Fibroblast of lung (primary cell): ENCODE measurements at regions not wholly inside any gene's neighbourhood (a gene's known extent, or its start where the extent isn't known, plus 50 kb on each side); places are given as distances from the start of the nearest gene placed in this dataset.
"Not testable (repeated sequence)": the region's sequence is repeated elsewhere in the genome, so short reads cannot be mapped to it uniquely, and the experiment has no call there.

Experiments
- DNase-seq, 2 donors: peaks; one replicate each; pipeline versions ENCODE4 v3.0.0 to v3.0.0-alpha.2; 2010; ENCODE audit warnings: low read depth in 2 of 2
- H2AFZ ChIP-seq: 2 replicates; pipeline ENCODE4 v1.5.1; 2012; ENCODE audit warnings: low read length, control low read depth, inconsistent platforms
- H3K27ac ChIP-seq: 2 replicates; pipeline ENCODE4 v1.5.1; 2011; ENCODE audit warnings: low read length, control low read depth; ENCODE audit not compliant: insufficient read depth
- H3K27me3 ChIP-seq: 2 replicates; pipeline ENCODE4 v1.5.1; 2011; ENCODE audit warnings: mild to moderate bottlenecking, low read length; ENCODE audit not compliant: control insufficient read depth, insufficient read depth
- H3K36me3 ChIP-seq: 2 replicates; pipeline ENCODE4 v1.5.1; 2011; ENCODE audit warnings: low read length; ENCODE audit not compliant: control insufficient read depth, insufficient read depth
- H3K4me1 ChIP-seq: 2 replicates; pipeline ENCODE4 v1.5.1; 2011; ENCODE audit warnings: low read length; ENCODE audit not compliant: control insufficient read depth, insufficient read depth; ENCODE audit errors: extremely low read depth
- H3K4me2 ChIP-seq: 2 replicates; pipeline ENCODE4 v1.5.1; 2011; ENCODE audit warnings: low read length, control low read depth; ENCODE audit not compliant: insufficient read depth; ENCODE audit errors: extremely low read depth
- H3K4me3 ChIP-seq, 4 experiments: fragments of 200-600 bp in 1 of 4; sonication (generic) in 1 of 4; replicated peaks in 1 of 4; 2 replicates each; pipeline ENCODE4 v1.5.1; 2011 to 2016; ENCODE audit warnings: low read length in 4 of 4, low read depth in 3 of 4, mild to moderate bottlenecking in 3 of 4, control low read depth in 2 of 4, inconsistent platforms in 1 of 4, mixed read lengths in 1 of 4; ENCODE audit not compliant: insufficient read depth in 1 of 4; ENCODE audit errors: control extremely low read depth in 1 of 4
- H3K79me2 ChIP-seq: 2 replicates; pipeline ENCODE4 v1.5.1; 2012; ENCODE audit warnings: mild to moderate bottlenecking, low read length, inconsistent platforms; ENCODE audit not compliant: control insufficient read depth, insufficient read depth
- H3K9ac ChIP-seq: 2 replicates; pipeline ENCODE4 v1.5.1; 2011; ENCODE audit warnings: mild to moderate bottlenecking, low read length, control low read depth; ENCODE audit not compliant: insufficient read depth
- H3K9me3 ChIP-seq: 2 replicates; pipeline ENCODE4 v1.5.1; 2012; ENCODE audit warnings: low read depth, low read length; ENCODE audit not compliant: control insufficient read depth, insufficient read depth
- H4K20me1 ChIP-seq: 2 replicates; pipeline ENCODE4 v1.5.1; 2011; ENCODE audit warnings: low read length; ENCODE audit not compliant: control insufficient read depth, insufficient read depth; ENCODE audit errors: extremely low read depth

- not testable (repeated sequence) for H3K4me3 ChIP-seq, DNase-seq, H3K9ac ChIP-seq, H3K27me3 ChIP-seq, H3K9me3 ChIP-seq, H3K4me1 ChIP-seq, H3K79me2 ChIP-seq, H2AFZ ChIP-seq, H3K27ac ChIP-seq, H3K4me2 ChIP-seq, H3K36me3 ChIP-seq, H4K20me1 ChIP-seq
Measured at GRCh38 chr20:26094498-26094897, 397.8 kb upstream of the ZNF337 start.

GRCh38 chr20:26091921-26092320, 395.3 kb upstream of the ZNF337 start:
- not testable (repeated sequence) for H3K27me3 ChIP-seq, H3K27ac ChIP-seq, H3K9ac ChIP-seq, H4K20me1 ChIP-seq, H2AFZ ChIP-seq, H3K4me1 ChIP-seq, DNase-seq, H3K9me3 ChIP-seq, H3K79me2 ChIP-seq, H3K36me3 ChIP-seq, H3K4me3 ChIP-seq, H3K4me2 ChIP-seq

GRCh38 chr20:26086195-26086594, 389.5 kb upstream of the ZNF337 start:
- not testable (repeated sequence) for H2AFZ ChIP-seq, H3K4me2 ChIP-seq, H3K9ac ChIP-seq, H4K20me1 ChIP-seq, H3K4me3 ChIP-seq, H3K27ac ChIP-seq, H3K27me3 ChIP-seq, DNase-seq, H3K4me1 ChIP-seq, H3K9me3 ChIP-seq, H3K79me2 ChIP-seq, H3K36me3 ChIP-seq

- not testable (repeated sequence) for H4K20me1 ChIP-seq, H3K4me3 ChIP-seq, H3K79me2 ChIP-seq, DNase-seq, H2AFZ ChIP-seq, H3K4me2 ChIP-seq, H3K36me3 ChIP-seq, H3K27ac ChIP-seq, H3K9me3 ChIP-seq, H3K4me1 ChIP-seq, H3K9ac ChIP-seq, H3K27me3 ChIP-seq
Measured at GRCh38 chr20:26073972-26074371, 377.3 kb upstream of the ZNF337 start.

- not testable (repeated sequence) for H4K20me1 ChIP-seq, DNase-seq, H2AFZ ChIP-seq, H3K36me3 ChIP-seq, H3K27ac ChIP-seq, H3K27me3 ChIP-seq, H3K4me3 ChIP-seq, H3K4me1 ChIP-seq, H3K9ac ChIP-seq, H3K79me2 ChIP-seq, H3K9me3 ChIP-seq, H3K4me2 ChIP-seq
Measured at GRCh38 chr20:26059324-26059723, 362.7 kb upstream of the ZNF337 start.

- not testable (repeated sequence) for H3K9me3 ChIP-seq, H3K79me2 ChIP-seq, H4K20me1 ChIP-seq, H3K36me3 ChIP-seq, DNase-seq, H2AFZ ChIP-seq, H3K27ac ChIP-seq, H3K4me3 ChIP-seq, H3K27me3 ChIP-seq, H3K9ac ChIP-seq, H3K4me2 ChIP-seq, H3K4me1 ChIP-seq
Measured at GRCh38 chr20:26058446-26058845, 361.8 kb upstream of the ZNF337 start.

GRCh38 chr20:26057135-26057752, 360.6 kb upstream of the ZNF337 start:
- not testable (repeated sequence) for H2AFZ ChIP-seq, H3K9ac ChIP-seq, H4K20me1 ChIP-seq, H3K9me3 ChIP-seq, H3K36me3 ChIP-seq, DNase-seq, H3K4me3 ChIP-seq, H3K4me2 ChIP-seq, H3K4me1 ChIP-seq, H3K79me2 ChIP-seq, H3K27ac ChIP-seq, H3K27me3 ChIP-seq
